ENCODE measurements at regions not wholly inside any gene's neighbourhood (a gene's known extent, or its start where the extent isn't known, plus 50 kb on each side); places are given as distances from the start of the nearest gene placed in this dataset.

DNA sequence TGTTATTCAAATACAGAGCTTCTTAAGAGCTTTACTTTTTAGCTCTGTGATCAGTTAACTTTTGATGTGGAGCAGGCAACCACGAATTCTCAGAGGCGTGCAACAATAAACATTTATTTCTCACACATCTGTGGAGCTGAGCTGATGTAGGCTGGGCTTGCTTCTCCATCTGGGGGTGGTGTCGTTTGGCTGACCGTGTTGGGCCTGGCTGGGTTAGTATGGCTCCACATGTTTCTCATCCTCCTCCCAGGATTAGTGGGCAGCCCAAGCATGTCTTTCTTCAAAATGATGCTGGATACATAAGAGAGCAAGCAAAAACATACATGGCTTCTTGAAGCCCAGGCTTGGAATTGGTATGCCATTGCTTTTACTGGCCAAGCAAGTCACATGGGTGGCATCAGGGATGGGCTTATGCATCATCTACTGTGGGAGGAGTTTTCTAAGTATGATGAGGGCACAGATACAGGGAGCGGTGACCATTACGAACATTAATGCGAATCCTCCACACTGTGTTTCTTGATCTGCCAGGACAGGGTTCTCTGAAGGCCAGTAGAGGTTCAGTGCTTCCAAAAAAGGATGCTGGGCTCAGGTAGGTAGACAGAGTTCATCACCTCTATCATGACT lies 157.0 kb upstream of the TNP1 start:
- Histone ChIP-seq H3K79me2 (ENCODE audit: insufficient read depth) (no peaks in the 10 kb centered on the region), H3K9ac (no peak overlapping the region), H3F3A (replicated peaks; ENCODE audit: insufficient read depth) (no peaks in the 10 kb centered on the region), H3K36me3 (replicated peaks in 1 of 2; ENCODE audit: control insufficient read depth in 1 of 2, insufficient read depth in 2 of 2, low read length in 1 of 2) (no peaks in the 10 kb centered on the region), H3K9me3 (no peaks in the 10 kb centered on the region), H3K4me3 (ENCODE audit: low read depth in 2 of 2, low read length in 1 of 2) (no peak overlapping the region), H3K4me1 (ENCODE audit: control insufficient read depth in 1 of 2, insufficient read depth in 2 of 2, low read depth in 1 of 2, low read length in 1 of 2) (no peaks in the 10 kb centered on the region), H3K27me3 (ENCODE audit: insufficient read depth) (no peaks in the 10 kb centered on the region), H3K4me2 (no peak overlapping the region), H3K9me2 (no peaks in the 10 kb centered on the region), H3K27ac (ENCODE audit: low read depth in 2 of 2, low read length in 1 of 2) (no peak overlapping the region), H2AFZ (ENCODE audit: low read depth) (no peak overlapping the region), H4K20me1 (ENCODE audit: insufficient read depth) (no peaks in the 10 kb centered on the region)
- WGBS (ENCODE audit: low lambda C conversion rate), result 73% methylated on average over 7 of the region's 7 CpGs
- POLR2A ChIA-PET, result no interaction called here
- TF ChIP-seq RAD21 (IDR thresholded peaks at IDR 0.05; ENCODE audit: low read length), result no peak
- TF ChIP-seq, protein P1, sequence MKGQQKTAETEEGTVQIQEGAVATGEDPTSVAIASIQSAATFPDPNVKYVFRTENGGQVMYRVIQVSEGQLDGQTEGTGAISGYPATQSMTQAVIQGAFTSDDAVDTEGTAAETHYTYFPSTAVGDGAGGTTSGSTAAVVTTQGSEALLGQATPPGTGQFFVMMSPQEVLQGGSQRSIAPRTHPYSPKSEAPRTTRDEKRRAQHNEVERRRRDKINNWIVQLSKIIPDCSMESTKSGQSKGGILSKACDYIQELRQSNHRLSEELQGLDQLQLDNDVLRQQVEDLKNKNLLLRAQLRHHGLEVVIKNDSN (IDR thresholded peaks at IDR 0.05; ENCODE audit: borderline replicate concordance, low read depth), result no peak
- TF ChIP-seq RFX5 (IDR thresholded peaks at IDR 0.05; ENCODE audit: low read length), result no peak
- no peak for TF ChIP-seq RCOR1 (IDR thresholded peaks at IDR 0.05; ENCODE audit: low read length)
- TF ChIP-seq EP300 (IDR thresholded peaks at IDR 0.05; ENCODE audit: borderline replicate concordance in 1 of 2, low read depth in 1 of 2, low read length in 1 of 2), result no peak
- TF ChIP-seq RXRA (IDR thresholded peaks at IDR 0.05; ENCODE audit: borderline replicate concordance, low read depth), result no peak
- DNase-seq, result no peak
- CTCF ChIA-PET, result interaction anchor here (0.9 kb wide), 1 partner anchor 13 kb away, joined by 3 read pairs; no protein-coding TSS in a partner anchor

DNA sequence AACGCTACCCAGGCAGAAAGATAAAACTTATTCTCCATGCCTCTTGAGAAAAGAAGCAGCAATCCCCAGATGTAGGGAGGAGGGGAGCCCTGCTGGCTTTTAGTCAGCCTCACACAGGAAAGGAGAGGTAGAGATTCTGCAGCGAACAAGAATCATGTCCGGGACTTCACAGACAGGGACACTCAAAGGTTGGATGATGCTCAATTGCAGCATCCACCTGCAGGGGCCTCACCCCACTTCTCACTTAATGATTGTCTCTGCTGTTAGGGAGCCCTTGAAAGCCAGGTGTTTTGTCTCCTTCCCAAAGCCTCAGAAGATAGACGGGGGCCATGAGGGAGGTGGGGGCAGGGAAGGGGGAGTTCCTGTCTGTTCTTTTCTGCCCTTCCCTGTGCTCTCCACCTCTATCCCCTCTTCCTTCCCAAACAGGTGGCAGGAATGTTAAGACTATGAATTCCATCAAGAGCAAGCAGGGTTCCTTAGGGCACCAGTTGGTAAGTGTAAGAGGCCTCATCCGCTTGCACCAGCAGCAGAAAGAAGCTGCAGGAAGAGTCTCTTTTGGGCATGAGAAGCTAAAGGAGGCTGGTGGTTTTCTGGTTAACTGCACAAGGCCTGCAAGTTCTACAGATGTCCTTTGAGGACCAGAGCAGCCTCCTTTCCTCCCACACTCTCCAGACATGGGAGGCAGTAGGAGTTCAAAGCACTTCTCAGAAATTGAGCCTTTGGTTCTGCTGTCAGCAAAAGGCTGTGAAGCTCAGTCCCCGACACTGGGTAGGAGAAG lies 154.7 kb upstream of the TNP1 start:
- ChIA-PET CTCF (interaction anchor here (1.1 kb wide), 1 partner anchor 36 kb away, joined by 3 read pairs; no protein-coding TSS in a partner anchor), POLR2A (no interaction called here)
- no peak overlapping the region for H3K9ac ChIP-seq
- no peak for DNase-seq
- no peak overlapping the region for H3K4me3 ChIP-seq (ENCODE audit: low read depth in 2 of 2, low read length in 1 of 2)
- no peaks in the 10 kb centered on the region for H4K20me1 ChIP-seq (ENCODE audit: insufficient read depth)
- no peaks in the 10 kb centered on the region for H3F3A ChIP-seq (replicated peaks; ENCODE audit: insufficient read depth)
- H3K27ac ChIP-seq (ENCODE audit: low read depth in 2 of 2, low read length in 1 of 2), result no peak overlapping the region
- no peaks in the 10 kb centered on the region for H3K36me3 ChIP-seq (replicated peaks in 1 of 2; ENCODE audit: control insufficient read depth in 1 of 2, insufficient read depth in 2 of 2, low read length in 1 of 2)
- no peaks in the 10 kb centered on the region for H3K9me2 ChIP-seq
- H3K79me2 ChIP-seq (ENCODE audit: insufficient read depth), result no peaks in the 10 kb centered on the region
- H3K4me2 ChIP-seq, result no peak overlapping the region
- no peak overlapping the region for H2AFZ ChIP-seq (ENCODE audit: low read depth)
- no peaks in the 10 kb centered on the region for H3K4me1 ChIP-seq (ENCODE audit: control insufficient read depth in 1 of 2, insufficient read depth in 2 of 2, low read depth in 1 of 2, low read length in 1 of 2)
- TF ChIP-seq, protein P2, sequence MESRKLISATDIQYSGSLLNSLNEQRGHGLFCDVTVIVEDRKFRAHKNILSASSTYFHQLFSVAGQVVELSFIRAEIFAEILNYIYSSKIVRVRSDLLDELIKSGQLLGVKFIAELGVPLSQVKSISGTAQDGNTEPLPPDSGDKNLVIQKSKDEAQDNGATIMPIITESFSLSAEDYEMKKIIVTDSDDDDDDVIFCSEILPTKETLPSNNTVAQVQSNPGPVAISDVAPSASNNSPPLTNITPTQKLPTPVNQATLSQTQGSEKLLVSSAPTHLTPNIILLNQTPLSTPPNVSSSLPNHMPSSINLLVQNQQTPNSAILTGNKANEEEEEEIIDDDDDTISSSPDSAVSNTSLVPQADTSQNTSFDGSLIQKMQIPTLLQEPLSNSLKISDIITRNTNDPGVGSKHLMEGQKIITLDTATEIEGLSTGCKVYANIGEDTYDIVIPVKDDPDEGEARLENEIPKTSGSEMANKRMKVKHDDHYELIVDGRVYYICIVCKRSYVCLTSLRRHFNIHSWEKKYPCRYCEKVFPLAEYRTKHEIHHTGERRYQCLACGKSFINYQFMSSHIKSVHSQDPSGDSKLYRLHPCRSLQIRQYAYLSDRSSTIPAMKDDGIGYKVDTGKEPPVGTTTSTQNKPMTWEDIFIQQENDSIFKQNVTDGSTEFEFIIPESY (IDR thresholded peaks at IDR 0.05; ENCODE audit: borderline replicate concordance, low read depth), result no peak
- TF ChIP-seq MXI1 (IDR thresholded peaks at IDR 0.05; ENCODE audit: low read depth, low read length) (no peak), RAD21 (IDR thresholded peaks at IDR 0.05; ENCODE audit: low read length) (no peak), TAF1 (IDR thresholded peaks at IDR 0.05; ENCODE audit: borderline replicate concordance, low read depth, low read length) (no peak), EP300 (IDR thresholded peaks at IDR 0.05; ENCODE audit: borderline replicate concordance in 1 of 2, low read depth in 1 of 2, low read length in 1 of 2) (no peak), SMC3 (IDR thresholded peaks at IDR 0.05; ENCODE audit: low read depth, low read length) (no peak), FOXM1 (IDR thresholded peaks at IDR 0.05; ENCODE audit: low read depth) (no peak)
- TF ChIP-seq, protein P3, sequence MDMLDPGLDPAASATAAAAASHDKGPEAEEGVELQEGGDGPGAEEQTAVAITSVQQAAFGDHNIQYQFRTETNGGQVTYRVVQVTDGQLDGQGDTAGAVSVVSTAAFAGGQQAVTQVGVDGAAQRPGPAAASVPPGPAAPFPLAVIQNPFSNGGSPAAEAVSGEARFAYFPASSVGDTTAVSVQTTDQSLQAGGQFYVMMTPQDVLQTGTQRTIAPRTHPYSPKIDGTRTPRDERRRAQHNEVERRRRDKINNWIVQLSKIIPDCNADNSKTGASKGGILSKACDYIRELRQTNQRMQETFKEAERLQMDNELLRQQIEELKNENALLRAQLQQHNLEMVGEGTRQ (IDR thresholded peaks at IDR 0.05; ENCODE audit: borderline replicate concordance, low read depth, low read length), result no peak
- TF ChIP-seq, protein P4, sequence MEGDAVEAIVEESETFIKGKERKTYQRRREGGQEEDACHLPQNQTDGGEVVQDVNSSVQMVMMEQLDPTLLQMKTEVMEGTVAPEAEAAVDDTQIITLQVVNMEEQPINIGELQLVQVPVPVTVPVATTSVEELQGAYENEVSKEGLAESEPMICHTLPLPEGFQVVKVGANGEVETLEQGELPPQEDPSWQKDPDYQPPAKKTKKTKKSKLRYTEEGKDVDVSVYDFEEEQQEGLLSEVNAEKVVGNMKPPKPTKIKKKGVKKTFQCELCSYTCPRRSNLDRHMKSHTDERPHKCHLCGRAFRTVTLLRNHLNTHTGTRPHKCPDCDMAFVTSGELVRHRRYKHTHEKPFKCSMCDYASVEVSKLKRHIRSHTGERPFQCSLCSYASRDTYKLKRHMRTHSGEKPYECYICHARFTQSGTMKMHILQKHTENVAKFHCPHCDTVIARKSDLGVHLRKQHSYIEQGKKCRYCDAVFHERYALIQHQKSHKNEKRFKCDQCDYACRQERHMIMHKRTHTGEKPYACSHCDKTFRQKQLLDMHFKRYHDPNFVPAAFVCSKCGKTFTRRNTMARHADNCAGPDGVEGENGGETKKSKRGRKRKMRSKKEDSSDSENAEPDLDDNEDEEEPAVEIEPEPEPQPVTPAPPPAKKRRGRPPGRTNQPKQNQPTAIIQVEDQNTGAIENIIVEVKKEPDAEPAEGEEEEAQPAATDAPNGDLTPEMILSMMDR (IDR thresholded peaks at IDR 0.05), result no peak
- H3K27me3 ChIP-seq (ENCODE audit: insufficient read depth), result no peaks in the 10 kb centered on the region
- WGBS (ENCODE audit: low lambda C conversion rate), result 80% methylated on average over 6 of the region's 6 CpGs
- no peaks in the 10 kb centered on the region for H3K9me3 ChIP-seq
